A673 (cell line): ENCODE measurements at regions not wholly inside any gene's neighbourhood (a gene's known extent, or its start where the extent isn't known, plus 50 kb on each side); places are given as distances from the start of the nearest gene placed in this dataset.

Experiments
- BruUV-seq: library from RNA; stranded (reverse); fragments of 400-500 nt; replicated peaks from 2 replicates; lab custom pipeline; 2021; lab: Mats Ljungman, UMichigan
- CTCF ChIA-PET: fragments of 300-600 bp; sonication (Branson Sonifier 250); formaldehyde crosslinking; loops from one replicate; lab custom pipeline; 2022; ENCODE audit warnings: antibody characterized with exemption; lab: Charles Lee
- POLR2A ChIA-PET: fragments of 300-600 bp; sonication (Branson Sonifier 250); formaldehyde crosslinking; loops from one replicate; lab custom pipeline; 2022; ENCODE audit warnings: antibody characterized with exemption; ENCODE audit not compliant: low non-redundant PET; lab: Charles Lee
- DNase-seq: peaks from one replicate; pipeline ENCODE4 v3.0.0-alpha.2; 2015; ENCODE audit warnings: low spot score
- H3K27ac ChIP-seq: fragments of 200-600 bp; sonication (generic); 2 replicates; pipeline ENCODE4 v1.5.1; 2016; ENCODE audit warnings: mixed run types, low read depth, mild to moderate bottlenecking, mixed read lengths, antibody characterized with exemption, low read length; ENCODE audit not compliant: poor library complexity, severe bottlenecking
- H3K27me3 ChIP-seq: fragments of 200-600 bp; sonication (generic); replicated peaks from 2 replicates; pipeline ENCODE4 v1.6.1; 2017; ENCODE audit warnings: mixed run types, low read depth, mild to moderate bottlenecking, mixed read lengths, antibody characterized with exemption, low read length; ENCODE audit not compliant: insufficient read depth, poor library complexity
- H3K36me3 ChIP-seq: fragments of 200-600 bp; sonication (generic); 2 replicates; pipeline ENCODE4 v1.6.1; 2016; ENCODE audit warnings: mixed run types, mild to moderate bottlenecking, mixed read lengths, antibody characterized with exemption, low read length; ENCODE audit not compliant: insufficient read depth, poor library complexity, severe bottlenecking
- H3K4me1 ChIP-seq: fragments of 200-600 bp; sonication (generic); 2 replicates; pipeline ENCODE4 v1.6.1; 2017; ENCODE audit warnings: mixed run types, mild to moderate bottlenecking, mixed read lengths, antibody characterized with exemption, low read length; ENCODE audit not compliant: insufficient read depth, poor library complexity, severe bottlenecking
- H3K4me3 ChIP-seq: fragments of 200-600 bp; sonication (generic); 2 replicates; pipeline ENCODE4 v1.5.1; 2016; ENCODE audit warnings: low read depth, mixed run types, mild to moderate bottlenecking, mixed read lengths, low read length; ENCODE audit not compliant: poor library complexity, severe bottlenecking
- H3K9me3 ChIP-seq: fragments of 200-600 bp; sonication (generic); 2 replicates; pipeline ENCODE4 v1.6.1; 2016; ENCODE audit warnings: mixed run types, low read depth, mild to moderate bottlenecking, mixed read lengths, antibody characterized with exemption, low read length; ENCODE audit not compliant: poor library complexity, severe bottlenecking
- EZH2 ChIP-seq: fragments of 200-600 bp; sonication (generic); IDR thresholded peaks from 2 replicates; pipeline ENCODE4 v1.6.1; 2017; ENCODE audit warnings: borderline replicate concordance, low read depth, mild to moderate bottlenecking, mixed read lengths, antibody characterized with exemption, low read length; ENCODE audit not compliant: poor library complexity, severe bottlenecking
- intact Hi-C: fragments of 100-400 bp; cut with micrococcal nuclease; formaldehyde crosslinking; loops from one replicate; pipeline ENCODE4 v1.10.0; 2022; ENCODE audit not compliant: unreplicated experiment
- TF ChIP-seq, protein P1 (sequence below): fragments of 300-800, 200-600 bp; sonication (generic); conservative IDR thresholded peaks from 2 replicates; pipeline ENCODE4 v1.5.1; 2017; ENCODE audit warnings: low read depth, mild to moderate bottlenecking, antibody characterized with exemption, low read length, moderate library complexity, mixed read lengths

DNA sequence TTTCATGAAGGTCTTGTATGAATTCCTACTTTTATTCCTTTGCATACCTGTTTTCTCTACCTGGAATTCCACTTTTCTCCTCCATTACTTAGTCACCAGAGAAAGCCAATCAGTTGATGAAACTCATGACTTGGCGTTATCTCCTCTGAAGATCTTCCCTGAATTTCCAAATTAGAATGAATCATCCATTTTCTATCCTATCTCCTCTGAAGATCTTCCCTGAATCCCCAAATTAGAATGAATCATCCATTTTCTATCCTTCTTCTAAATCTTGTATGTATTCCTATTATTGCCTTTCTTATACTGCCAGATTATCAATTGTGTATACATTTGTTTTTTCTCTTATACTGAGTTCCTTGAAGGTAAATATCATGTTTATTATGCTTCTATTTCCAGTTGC lies 440.4 kb downstream of the CCDC85A start:
- Histone ChIP-seq H3K9me3 (no peaks in the 10 kb centered on the region), H3K27me3 (no peaks in the 10 kb centered on the region), H3K27ac (no peak overlapping the region), H3K36me3 (no peaks in the 10 kb centered on the region), H3K4me1 (no peaks in the 10 kb centered on the region), H3K4me3 (no peak overlapping the region)
- ChIA-PET CTCF (no interaction called here), POLR2A (no interaction called here)
- no TSS peak for BruUV-seq
- TF ChIP-seq, protein P1, sequence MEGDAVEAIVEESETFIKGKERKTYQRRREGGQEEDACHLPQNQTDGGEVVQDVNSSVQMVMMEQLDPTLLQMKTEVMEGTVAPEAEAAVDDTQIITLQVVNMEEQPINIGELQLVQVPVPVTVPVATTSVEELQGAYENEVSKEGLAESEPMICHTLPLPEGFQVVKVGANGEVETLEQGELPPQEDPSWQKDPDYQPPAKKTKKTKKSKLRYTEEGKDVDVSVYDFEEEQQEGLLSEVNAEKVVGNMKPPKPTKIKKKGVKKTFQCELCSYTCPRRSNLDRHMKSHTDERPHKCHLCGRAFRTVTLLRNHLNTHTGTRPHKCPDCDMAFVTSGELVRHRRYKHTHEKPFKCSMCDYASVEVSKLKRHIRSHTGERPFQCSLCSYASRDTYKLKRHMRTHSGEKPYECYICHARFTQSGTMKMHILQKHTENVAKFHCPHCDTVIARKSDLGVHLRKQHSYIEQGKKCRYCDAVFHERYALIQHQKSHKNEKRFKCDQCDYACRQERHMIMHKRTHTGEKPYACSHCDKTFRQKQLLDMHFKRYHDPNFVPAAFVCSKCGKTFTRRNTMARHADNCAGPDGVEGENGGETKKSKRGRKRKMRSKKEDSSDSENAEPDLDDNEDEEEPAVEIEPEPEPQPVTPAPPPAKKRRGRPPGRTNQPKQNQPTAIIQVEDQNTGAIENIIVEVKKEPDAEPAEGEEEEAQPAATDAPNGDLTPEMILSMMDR: no peak
- TF ChIP-seq EZH2: no peak
- no peak for DNase-seq
- intact Hi-C loops: no loop called here

DNA sequence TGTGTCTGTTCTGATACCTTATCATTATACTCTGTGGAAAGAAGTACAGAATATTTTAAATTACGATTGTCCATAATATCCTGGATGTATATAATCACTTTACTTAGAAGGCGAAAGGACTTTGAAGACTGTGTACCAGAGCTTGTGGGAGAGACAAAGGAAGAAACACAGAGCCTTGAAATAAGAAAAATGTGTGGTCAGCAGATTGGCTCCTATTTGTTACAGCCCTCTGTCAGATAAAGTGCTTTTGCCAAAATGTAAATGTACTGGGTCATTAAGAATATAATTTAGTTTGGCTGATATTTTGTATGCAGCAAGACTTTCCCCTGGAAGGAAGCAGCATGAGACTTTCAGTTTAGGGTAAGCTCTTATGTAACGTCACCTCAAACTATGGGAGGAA lies 443.1 kb downstream of the CCDC85A start:
- TF ChIP-seq, protein P1: no peak
- TF ChIP-seq EZH2: no peak
- Histone ChIP-seq H3K27ac (no peak overlapping the region), H3K27me3 (no peaks in the 10 kb centered on the region), H3K36me3 (no peaks in the 10 kb centered on the region), H3K4me1 (no peaks in the 10 kb centered on the region), H3K4me3 (no peak overlapping the region), H3K9me3 (no peaks in the 10 kb centered on the region)
- POLR2A ChIA-PET: no interaction called here
- DNase-seq: no peak
- intact Hi-C loops: no loop called here
- CTCF ChIA-PET: no interaction called here
- no TSS peak for BruUV-seq

DNA sequence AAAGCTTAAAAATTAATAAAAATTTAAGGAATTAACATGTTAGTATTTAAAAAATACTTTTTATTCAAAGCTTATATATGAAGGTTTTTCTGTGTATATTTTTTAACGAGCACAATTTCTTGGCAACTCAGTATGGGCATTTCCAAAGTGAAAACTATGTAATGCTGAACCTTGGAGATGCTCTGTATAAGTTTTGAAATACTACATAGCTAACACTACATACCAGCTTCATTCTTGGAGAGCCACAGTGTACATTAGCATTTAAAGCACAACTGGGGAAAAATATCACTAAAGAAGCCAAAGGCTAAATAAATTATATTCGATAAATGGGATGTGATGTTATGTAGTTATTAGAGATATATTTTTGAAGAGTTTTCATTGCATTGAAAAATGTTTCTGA lies 446.5 kb downstream of the CCDC85A start:
- Histone ChIP-seq H3K4me3 (no peak overlapping the region), H3K36me3 (no peaks in the 10 kb centered on the region), H3K27ac (no peak overlapping the region), H3K4me1 (no peaks in the 10 kb centered on the region), H3K9me3 (no peaks in the 10 kb centered on the region), H3K27me3 (no peaks in the 10 kb centered on the region)
- intact Hi-C loops: no loop called here
- ChIA-PET POLR2A (no interaction called here), CTCF (interaction anchor here (0.6 kb wide), 1 partner anchor 435 kb away, joined by 3 read pairs; no protein-coding TSS in a partner anchor)
- no peak for DNase-seq
- TF ChIP-seq EZH2: no peak
- TF ChIP-seq, protein P1: no peak
- BruUV-seq: no TSS peak
